Thyroid gland (tissue), 4 donors: ENCODE measurements at regions not wholly inside any gene's neighbourhood (a gene's known extent, or its start where the extent isn't known, plus 50 kb on each side); places are given as distances from the start of the nearest gene placed in this dataset.

Source experiments
- DNase-seq, 2 donors: peaks; one replicate each; pipeline ENCODE4 v3.0.0-alpha.2; 2019
- H3K27ac ChIP-seq, 3 donors: fragments of 200-600 bp; sonication (generic); 1 replicate in 2 of 3; 2 replicates in 1 of 3; pipeline ENCODE4 v1.5.1; 2016 to 2019; ENCODE audit warnings: mild to moderate bottlenecking in 1 of 3, moderate library complexity in 1 of 3
- H3K27me3 ChIP-seq: fragments of 200-600 bp; sonication (generic); one replicate; pipeline ENCODE4 v1.5.1; 2019
- H3K36me3 ChIP-seq, 2 donors: fragments of 200-600 bp; sonication (generic); one replicate each; pipeline ENCODE4 v1.5.1; 2016 to 2019
- H3K4me1 ChIP-seq, 2 donors: fragments of 200-600 bp; sonication (generic); one replicate each; pipeline ENCODE4 v1.5.1; 2017 to 2019
- H3K4me3 ChIP-seq, 3 donors: fragments of 200-600 bp; sonication (generic); replicated peaks in 1 of 3; 1 replicate in 2 of 3; 2 replicates in 1 of 3; pipeline ENCODE4 v1.5.1; 2016; ENCODE audit warnings: mild to moderate bottlenecking in 1 of 3
- H3K9me3 ChIP-seq: fragments of 200-600 bp; sonication (generic); one replicate; pipeline ENCODE4 v1.5.1; 2017
- POLR2A ChIP-seq, 2 donors: fragments of 450-650 bp; IDR thresholded peaks; one replicate each; pipeline ENCODE4 v1.6.1; 2017; ENCODE audit warnings: antibody characterized with exemption in 2 of 2, mild to moderate bottlenecking in 2 of 2, moderate library complexity in 1 of 2
- WGBS, 2 donors: methylation state at CpG; one replicate each; pipeline ENCODE4 v1.1.5; 2017; 5-methylcytosine and 5-hydroxymethylcytosine counted together
- intact Hi-C: fragments of 100-400 bp; cut with DNase I; formaldehyde crosslinking; loops from one replicate; pipeline ENCODE4 v1.15.1; 2023
- TF ChIP-seq, protein P1 (sequence below), 6 experiments: fragments of 200-600 bp in 3 of 6; fragments of 450-650 bp in 3 of 6; sonication (generic) in 3 of 6; IDR thresholded peaks; one replicate each; pipeline ENCODE4 v1.5.1; 2016 to 2019; ENCODE audit warnings: antibody characterized with exemption in 6 of 6, mild to moderate bottlenecking in 2 of 6, inconsistent platforms in 1 of 6, moderate library complexity in 1 of 6

DNA sequence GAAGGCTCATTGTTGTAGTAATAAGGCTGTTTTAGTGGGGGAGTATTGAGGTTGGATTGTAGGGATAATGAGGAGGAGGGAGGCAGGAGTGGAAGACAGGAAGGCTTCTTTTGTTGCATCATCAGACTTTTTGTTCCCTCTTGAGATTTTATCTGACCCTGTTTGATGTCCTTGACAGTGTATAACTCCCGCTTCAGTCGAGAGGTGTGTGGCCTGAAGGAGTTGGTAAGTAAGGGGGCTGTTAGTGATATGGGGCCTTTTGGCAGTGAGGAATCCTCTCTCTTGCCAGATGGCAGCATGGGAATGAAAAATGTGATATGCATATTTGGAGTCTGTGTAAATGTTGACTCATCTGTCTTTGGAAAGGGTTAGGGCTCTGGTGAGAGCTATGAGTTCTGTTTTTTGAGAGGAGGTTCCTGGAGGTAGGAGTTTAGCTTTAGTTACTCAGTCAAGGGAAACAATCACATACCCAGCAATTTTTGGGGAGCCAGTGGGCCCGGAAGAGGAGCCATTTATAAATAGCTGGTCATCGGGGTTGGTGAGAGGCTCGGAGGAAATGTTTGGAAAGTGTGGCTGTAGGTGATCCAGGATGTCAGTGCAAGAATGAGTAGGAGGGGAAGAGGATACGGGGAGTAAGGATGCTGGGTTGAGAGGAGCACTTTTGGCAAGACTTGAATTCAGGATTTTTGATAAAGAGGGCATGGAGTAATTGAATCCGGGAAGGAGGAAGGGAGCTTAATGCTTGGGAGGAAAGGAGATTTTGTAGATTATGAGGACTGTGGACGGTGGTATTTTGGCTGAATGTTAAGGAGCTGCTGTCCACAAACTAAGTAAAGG, 136.7 kb upstream of the ETV3 start:
- 72 to 74% methylated on average over 8 of the region's 8 CpGs for WGBS, 2 donors
- Histone ChIP-seq H3K27me3 (no peaks in the 10 kb centered on the region), H3K9me3 (no peaks in the 10 kb centered on the region), H3K4me3 (no peak overlapping the region), H3K27ac (no peak overlapping the region), H3K36me3 (no peaks in the 10 kb centered on the region), H3K4me1 (peaks cover 0 to 7% of the 10 kb centered on the region in 2 donors)
- TF ChIP-seq, protein P1, sequence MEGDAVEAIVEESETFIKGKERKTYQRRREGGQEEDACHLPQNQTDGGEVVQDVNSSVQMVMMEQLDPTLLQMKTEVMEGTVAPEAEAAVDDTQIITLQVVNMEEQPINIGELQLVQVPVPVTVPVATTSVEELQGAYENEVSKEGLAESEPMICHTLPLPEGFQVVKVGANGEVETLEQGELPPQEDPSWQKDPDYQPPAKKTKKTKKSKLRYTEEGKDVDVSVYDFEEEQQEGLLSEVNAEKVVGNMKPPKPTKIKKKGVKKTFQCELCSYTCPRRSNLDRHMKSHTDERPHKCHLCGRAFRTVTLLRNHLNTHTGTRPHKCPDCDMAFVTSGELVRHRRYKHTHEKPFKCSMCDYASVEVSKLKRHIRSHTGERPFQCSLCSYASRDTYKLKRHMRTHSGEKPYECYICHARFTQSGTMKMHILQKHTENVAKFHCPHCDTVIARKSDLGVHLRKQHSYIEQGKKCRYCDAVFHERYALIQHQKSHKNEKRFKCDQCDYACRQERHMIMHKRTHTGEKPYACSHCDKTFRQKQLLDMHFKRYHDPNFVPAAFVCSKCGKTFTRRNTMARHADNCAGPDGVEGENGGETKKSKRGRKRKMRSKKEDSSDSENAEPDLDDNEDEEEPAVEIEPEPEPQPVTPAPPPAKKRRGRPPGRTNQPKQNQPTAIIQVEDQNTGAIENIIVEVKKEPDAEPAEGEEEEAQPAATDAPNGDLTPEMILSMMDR (IDR thresholded peaks at IDR 0.05): no peak
- TF ChIP-seq POLR2A (IDR thresholded peaks at IDR 0.05): no peak
- intact Hi-C loops: no loop called here
- DNase-seq: no peak

DNA sequence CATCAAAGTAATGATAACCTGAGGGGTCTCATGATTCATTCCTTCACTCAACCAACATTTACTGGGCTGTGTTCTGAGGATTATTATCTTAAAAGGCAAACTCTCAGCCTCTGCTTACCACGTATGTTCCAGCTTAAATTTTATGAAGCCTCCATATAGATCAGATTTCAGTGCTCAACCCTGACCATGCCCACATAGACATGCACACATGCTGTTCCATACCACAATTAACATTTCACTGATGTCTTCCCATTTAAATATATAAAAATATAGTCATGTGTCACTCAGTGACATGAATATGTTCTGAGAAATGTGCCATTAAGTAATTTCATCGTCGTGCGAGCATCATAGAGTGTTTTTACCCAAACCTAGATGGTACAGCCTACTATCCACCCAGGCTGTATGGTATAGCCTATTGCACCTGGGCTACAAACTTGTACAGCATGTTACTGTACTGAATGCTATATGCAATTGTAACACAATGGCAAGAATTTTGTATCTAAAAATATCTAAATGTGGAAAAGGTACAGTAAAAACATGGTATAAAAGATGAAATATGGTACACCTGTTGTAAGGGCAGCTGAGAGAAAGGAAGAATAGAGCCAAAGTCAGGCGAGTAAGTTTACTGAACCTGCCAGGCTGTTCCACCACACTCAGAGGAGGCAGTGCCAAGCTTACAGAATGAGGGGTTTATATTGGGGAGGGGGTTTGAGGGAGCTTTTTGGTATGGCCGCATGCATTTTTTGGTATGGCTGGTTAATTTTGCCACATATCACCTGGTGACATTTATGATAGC, 134.7 kb upstream of the ETV3 start:
- H3K4me1 ChIP-seq: peaks cover 0 to 7% of the 10 kb centered on the region in 2 donors
- no peaks in the 10 kb centered on the region for H3K27me3 ChIP-seq
- H3K9me3 ChIP-seq: no peaks in the 10 kb centered on the region
- TF ChIP-seq, protein P1 (IDR thresholded peaks at IDR 0.05): no peak
- no peak for TF ChIP-seq POLR2A (IDR thresholded peaks at IDR 0.05)
- H3K36me3 ChIP-seq: no peaks in the 10 kb centered on the region
- no peak for DNase-seq
- no peak overlapping the region for H3K4me3 ChIP-seq
- no peak overlapping the region for H3K27ac ChIP-seq
- 75 to 84% methylated on average over 6 of the region's 6 CpGs for WGBS, 2 donors
- intact Hi-C loops: no loop called here

DNA sequence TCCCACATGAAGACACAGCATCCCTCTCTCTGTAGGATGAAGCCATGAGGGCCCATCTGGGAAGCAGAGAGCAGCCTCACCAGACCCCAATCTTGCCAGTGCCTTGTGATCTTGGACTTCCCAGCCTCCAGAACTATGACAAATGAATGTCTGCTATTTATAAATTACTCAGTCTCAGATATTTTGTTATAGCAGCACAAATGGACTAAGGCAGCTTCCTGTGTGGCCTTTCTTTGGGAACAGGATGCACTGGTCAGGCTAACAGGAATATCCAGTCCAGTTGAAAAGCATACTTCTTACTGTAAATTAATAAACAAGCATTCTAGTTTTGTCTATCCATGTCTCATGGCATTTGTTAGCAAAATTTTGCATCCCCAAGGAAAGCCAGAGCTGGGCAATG, 134.1 kb upstream of the ETV3 start:
- Histone ChIP-seq H3K4me1 (peaks cover 0 to 7% of the 10 kb centered on the region in 2 donors), H3K36me3 (no peaks in the 10 kb centered on the region), H3K27me3 (no peaks in the 10 kb centered on the region), H3K27ac (no peak overlapping the region), H3K9me3 (no peaks in the 10 kb centered on the region), H3K4me3 (no peak overlapping the region)
- no peak for DNase-seq
- TF ChIP-seq, protein P1 (IDR thresholded peaks at IDR 0.05): no peak
- TF ChIP-seq POLR2A (IDR thresholded peaks at IDR 0.05): no peak
- intact Hi-C loops: no loop called here

DNA sequence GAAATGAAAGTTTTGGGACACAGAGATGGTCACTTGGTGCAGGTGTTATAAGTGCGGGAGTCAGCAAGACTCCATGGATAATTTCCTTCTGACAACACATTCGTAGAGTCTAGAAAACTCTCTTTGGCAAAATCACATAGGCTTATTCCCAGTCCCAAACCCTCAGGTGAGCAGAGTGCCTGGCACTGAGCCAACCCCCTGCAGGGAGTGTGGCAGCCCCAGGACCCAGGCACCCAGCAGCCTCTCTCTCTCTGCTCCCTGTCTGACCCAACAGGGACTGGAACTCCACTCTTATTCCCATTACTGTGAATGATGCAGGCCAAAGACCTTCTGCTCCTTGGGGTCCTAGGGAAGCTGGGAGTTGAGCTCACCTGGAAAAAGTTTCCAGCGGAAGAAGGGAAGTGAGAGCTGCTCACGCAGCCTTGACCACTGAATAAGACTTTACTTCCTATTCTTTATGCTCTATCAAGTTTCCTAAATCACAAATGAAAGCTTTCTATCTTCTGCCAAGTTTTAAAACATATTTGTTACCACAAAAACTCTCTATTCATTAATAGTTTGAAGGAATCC, 132.6 kb upstream of the ETV3 start:
- Histone ChIP-seq H3K4me3 (no peak overlapping the region), H3K27ac (no peak overlapping the region), H3K9me3 (no peaks in the 10 kb centered on the region), H3K27me3 (no peaks in the 10 kb centered on the region), H3K36me3 (no peaks in the 10 kb centered on the region), H3K4me1 (peaks cover 0 to 7% of the 10 kb centered on the region in 2 donors)
- 65 to 72% methylated on average over 4 of the region's 4 CpGs for WGBS, 2 donors
- intact Hi-C loops: no loop called here
- TF ChIP-seq POLR2A (IDR thresholded peaks at IDR 0.05): no peak
- TF ChIP-seq, protein P1 (IDR thresholded peaks at IDR 0.05): no peak
- peak; percentile 60 to 63 for DNase-seq
